ENCODE measurements at regions not wholly inside any gene's neighbourhood (a gene's known extent, or its start where the extent isn't known, plus 50 kb on each side); places are given as distances from the start of the nearest gene placed in this dataset.

DNA sequence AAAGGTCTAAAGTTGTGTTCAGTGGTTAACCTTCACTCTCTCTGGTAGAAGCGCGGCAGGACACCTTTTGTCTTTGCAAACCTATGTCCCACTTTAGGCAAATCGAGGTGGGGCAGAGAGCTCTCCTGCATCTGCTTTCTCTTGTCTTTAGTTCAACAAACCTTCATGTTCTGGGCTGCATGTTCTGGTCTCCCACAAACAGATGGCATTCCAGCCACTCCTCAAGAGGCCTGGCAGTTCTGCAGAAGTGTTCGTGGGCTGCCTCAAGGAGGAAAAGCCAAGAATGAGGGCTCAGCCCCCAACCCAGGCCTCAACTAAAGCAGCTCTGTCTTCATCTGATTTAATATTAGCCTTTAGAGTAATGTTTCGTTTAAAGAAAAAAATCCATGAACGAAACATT is 82.2 kb downstream of the SOD2 start:
- no peak for TF ChIP-seq CTCF (optimal IDR thresholded peaks at IDR 0.05 in 1 of 3, IDR thresholded peaks at IDR 0.05 in 1 of 3, conservative IDR thresholded peaks at IDR 0.05 in 1 of 3; ENCODE audit: extremely low read depth in 1 of 3, insufficient read depth in 2 of 3, low read length in 3 of 3)
- TF ChIP-seq EZH2 (IDR thresholded peaks at IDR 0.05; ENCODE audit: low read length), result no peak

Data from keratinocyte (primary cell).